ENCODE measurements at regions not wholly inside any gene's neighbourhood (a gene's known extent, or its start where the extent isn't known, plus 50 kb on each side); places are given as distances from the start of the nearest gene placed in this dataset.

GRCh38 chr15:29430124-29430523, 160.5 kb upstream of the NSMCE3 start:
- no peak overlapping the region for H3K27ac Mint-ChIP-seq
- no peaks in the 10 kb centered on the region for H3K4me1 Mint-ChIP-seq

GRCh38 chr15:29429584-29429983, 160.0 kb upstream of the NSMCE3 start:
- H3K27ac Mint-ChIP-seq, result no peak overlapping the region
- H3K36me3 Mint-ChIP-seq, result no peaks in the 10 kb centered on the region
- H3K4me1 Mint-ChIP-seq, result no peaks in the 10 kb centered on the region
- H3K9me3 Mint-ChIP-seq, result peaks cover 4% of the 10 kb centered on the region
- no peak for TF ChIP-seq CTCF (IDR thresholded peaks at IDR 0.05; ENCODE audit: unreplicated experiment)
- DNase-seq (ENCODE audit: low spot score in 2 of 2, unreplicated experiment in 2 of 2), result no peak
- H3K4me3 Mint-ChIP-seq, result no peak overlapping the region
- peaks cover 2% of the 10 kb centered on the region for H3K27me3 Mint-ChIP-seq (ENCODE audit: low read depth)

More at GRCh38 chr15:29430124-29430523, 160.5 kb upstream of the NSMCE3 start:
- Mint-ChIP-seq H3K4me3 (no peak overlapping the region), H3K36me3 (no peaks in the 10 kb centered on the region), H3K9me3 (peaks cover 4% of the 10 kb centered on the region), H3K27me3 (ENCODE audit: low read depth) (peaks cover 2% of the 10 kb centered on the region)
- no peak for TF ChIP-seq CTCF (IDR thresholded peaks at IDR 0.05; ENCODE audit: unreplicated experiment)
- DNase-seq (ENCODE audit: low spot score in 2 of 2, unreplicated experiment in 2 of 2), result no peak

GRCh38 chr15:29428925-29429573, 159.4 kb upstream of the NSMCE3 start:
- Mint-ChIP-seq H3K4me1 (no peaks in the 10 kb centered on the region), H3K36me3 (no peaks in the 10 kb centered on the region), H3K27me3 (ENCODE audit: low read depth) (peaks cover 2% of the 10 kb centered on the region), H3K9me3 (peaks cover 4% of the 10 kb centered on the region), H3K27ac (no peak overlapping the region), H3K4me3 (no peak overlapping the region)
- no peak for DNase-seq (ENCODE audit: low spot score in 2 of 2, unreplicated experiment in 2 of 2)
- TF ChIP-seq CTCF (IDR thresholded peaks at IDR 0.05; ENCODE audit: unreplicated experiment), result no peak

GRCh38 chr15:29425864-29426263, 156.2 kb upstream of the NSMCE3 start:
- Mint-ChIP-seq H3K4me3 (no peak overlapping the region), H3K4me1 (no peaks in the 10 kb centered on the region), H3K36me3 (no peaks in the 10 kb centered on the region), H3K27me3 (ENCODE audit: low read depth) (no peaks in the 10 kb centered on the region), H3K27ac (no peak overlapping the region), H3K9me3 (peaks cover 4% of the 10 kb centered on the region)
- TF ChIP-seq CTCF (IDR thresholded peaks at IDR 0.05; ENCODE audit: unreplicated experiment), result no peak
- no peak for DNase-seq (ENCODE audit: low spot score in 2 of 2, unreplicated experiment in 2 of 2)

- H3K4me1 Mint-ChIP-seq, result no peaks in the 10 kb centered on the region
- peaks cover 4% of the 10 kb centered on the region for H3K9me3 Mint-ChIP-seq
- no peak for DNase-seq (ENCODE audit: low spot score in 2 of 2, unreplicated experiment in 2 of 2)
- H3K27ac Mint-ChIP-seq, result no peak overlapping the region
- no peak overlapping the region for H3K4me3 Mint-ChIP-seq
- TF ChIP-seq CTCF (IDR thresholded peaks at IDR 0.05; ENCODE audit: unreplicated experiment), result no peak
- no peaks in the 10 kb centered on the region for H3K36me3 Mint-ChIP-seq
- no peaks in the 10 kb centered on the region for H3K27me3 Mint-ChIP-seq (ENCODE audit: low read depth)
These were observed 154.5 kb upstream of the NSMCE3 start for GRCh38 chr15:29424118-29424517.

- Mint-ChIP-seq H3K27ac (no peak overlapping the region), H3K9me3 (peaks cover 3% of the 10 kb centered on the region), H3K4me3 (no peak overlapping the region), H3K27me3 (ENCODE audit: low read depth) (peaks cover 2% of the 10 kb centered on the region), H3K36me3 (no peaks in the 10 kb centered on the region), H3K4me1 (no peaks in the 10 kb centered on the region)
- TF ChIP-seq CTCF (IDR thresholded peaks at IDR 0.05; ENCODE audit: unreplicated experiment), result no peak
- no peak for DNase-seq (ENCODE audit: low spot score in 2 of 2, unreplicated experiment in 2 of 2)
These were observed 153.0 kb upstream of the NSMCE3 start for GRCh38 chr15:29422606-29423005.
